Medulla oblongata (tissue), 1 donor: ENCODE measurements at regions not wholly inside any gene's neighbourhood (a gene's known extent, or its start where the extent isn't known, plus 50 kb on each side); places are given as distances from the start of the nearest gene placed in this dataset.
"Not testable (repeated sequence)": the region's sequence is repeated elsewhere in the genome, so short reads cannot be mapped to it uniquely, and the experiment has no call there.

Source experiments
- DNase-seq: peaks from one replicate; pipeline ENCODE4 v3.0.0-alpha.2; 2015; ENCODE audit errors: extremely low spot score

DNA sequence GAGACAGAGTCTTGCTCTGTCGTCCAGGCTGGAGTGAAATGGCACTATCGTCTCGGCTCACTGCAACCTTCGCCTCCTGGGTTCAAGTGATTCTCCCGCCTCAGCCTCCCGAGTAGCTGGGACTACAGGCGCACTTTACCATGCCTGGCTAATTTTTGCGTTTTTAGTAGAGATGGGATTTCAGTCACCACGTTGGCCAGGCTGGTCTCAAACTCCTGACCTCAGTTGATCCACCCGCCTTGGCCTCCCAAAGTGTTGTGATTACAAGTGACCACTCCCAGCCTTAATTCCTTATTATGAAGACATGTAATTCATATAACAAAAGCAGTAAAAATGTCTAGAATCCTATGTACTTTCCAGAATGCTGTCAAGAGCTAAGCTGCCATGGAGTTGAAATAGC, 434.5 kb upstream of the ZNG1F start:
- DNase-seq: not testable (repeated sequence)

DNA sequence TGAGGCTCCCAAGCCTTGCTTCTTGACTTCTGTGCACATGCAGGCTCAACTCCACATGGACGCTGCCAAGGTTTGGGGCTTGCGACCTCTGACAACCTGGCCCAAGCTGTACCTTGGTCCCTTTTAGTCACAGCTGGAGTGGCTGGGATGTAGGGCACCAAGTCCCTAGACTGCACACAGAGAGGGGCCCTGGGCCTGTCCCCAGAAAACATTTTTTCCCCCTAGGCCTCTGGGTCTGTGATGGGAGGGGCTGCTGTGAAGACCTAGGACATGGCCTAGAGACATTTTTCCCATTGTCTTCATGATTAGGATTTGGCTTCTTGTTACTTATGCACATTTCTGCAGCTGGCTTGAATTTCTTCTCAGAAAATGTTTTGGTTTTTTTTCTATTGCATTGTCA, 430.1 kb upstream of the ZNG1F start:
- DNase-seq: not testable (repeated sequence)

- DNase-seq: not testable (repeated sequence)
Measured at GRCh38 chr9:41606961-41607547, 417.9 kb upstream of the ZNG1F start.

DNA sequence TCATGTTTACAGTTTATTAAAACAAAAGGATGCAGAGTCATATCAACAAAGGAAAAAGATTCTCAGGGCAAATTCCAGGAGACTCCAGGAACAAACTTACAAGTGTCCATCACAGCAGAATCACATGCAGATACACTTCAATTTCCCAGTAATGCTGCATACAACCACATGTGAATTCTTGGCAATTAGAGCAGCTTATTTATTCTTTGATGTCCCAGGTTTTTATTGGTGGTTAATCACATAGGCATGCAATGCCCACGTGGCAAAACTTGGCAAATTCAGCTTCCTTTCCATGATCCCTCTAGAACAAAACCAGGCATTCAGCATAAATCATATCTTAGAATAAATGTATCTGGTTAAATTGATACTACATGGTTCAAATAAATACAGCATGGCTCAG, 376.5 kb upstream of the ZNG1F start:
- DNase-seq: not testable (repeated sequence)
